ENCODE measurements at regions not wholly inside any gene's neighbourhood (a gene's known extent, or its start where the extent isn't known, plus 50 kb on each side); places are given as distances from the start of the nearest gene placed in this dataset.

DNA sequence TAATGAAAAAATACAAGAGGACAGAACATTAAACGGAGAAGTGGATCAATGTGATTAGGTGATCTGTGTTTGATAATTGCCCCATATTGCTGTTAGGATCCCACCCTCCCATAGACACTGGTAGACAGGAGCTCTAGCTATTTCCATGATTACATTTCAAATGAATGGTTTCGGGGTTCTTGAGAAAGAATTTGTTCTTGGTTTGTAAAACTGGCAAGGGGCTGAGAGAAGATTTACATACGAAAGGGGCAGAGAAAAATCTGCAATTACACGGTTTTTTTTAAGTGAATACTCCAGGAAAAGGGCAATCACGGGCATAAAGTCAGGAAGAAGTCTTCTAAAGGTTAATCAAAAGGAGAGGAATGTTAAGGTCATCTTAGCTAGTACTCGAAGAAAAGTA is 2125.7 kb upstream of the PCDH20 start:
- TF ChIP-seq, protein P1, sequence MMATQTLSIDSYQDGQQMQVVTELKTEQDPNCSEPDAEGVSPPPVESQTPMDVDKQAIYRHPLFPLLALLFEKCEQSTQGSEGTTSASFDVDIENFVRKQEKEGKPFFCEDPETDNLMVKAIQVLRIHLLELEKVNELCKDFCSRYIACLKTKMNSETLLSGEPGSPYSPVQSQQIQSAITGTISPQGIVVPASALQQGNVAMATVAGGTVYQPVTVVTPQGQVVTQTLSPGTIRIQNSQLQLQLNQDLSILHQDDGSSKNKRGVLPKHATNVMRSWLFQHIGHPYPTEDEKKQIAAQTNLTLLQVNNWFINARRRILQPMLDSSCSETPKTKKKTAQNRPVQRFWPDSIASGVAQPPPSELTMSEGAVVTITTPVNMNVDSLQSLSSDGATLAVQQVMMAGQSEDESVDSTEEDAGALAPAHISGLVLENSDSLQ (IDR thresholded peaks at IDR 0.05) = no peak
- TF ChIP-seq NFRKB (IDR thresholded peaks at IDR 0.05) (no peak), CTBP1 (IDR thresholded peaks at IDR 0.05; ENCODE audit: borderline replicate concordance) (no peak), SP1 (IDR thresholded peaks at IDR 0.05) (no peak), FOXA1 (IDR thresholded peaks at IDR 0.05) (no peak), ELF4 (IDR thresholded peaks at IDR 0.05) (no peak), BHLHE40 (IDR thresholded peaks at IDR 0.05; ENCODE audit: borderline replicate concordance) (no peak), TARDBP (IDR thresholded peaks at IDR 0.05) (no peak), SUZ12 (IDR thresholded peaks at IDR 0.05) (no peak), ZNF384 (IDR thresholded peaks at IDR 0.05) (no peak), L3MBTL2 (conservative IDR thresholded peaks at IDR 0.05) (no peak)

Measured in HEK293T (cell line).